HG03457 (cell line): ENCODE measurements at regions not wholly inside any gene's neighbourhood (a gene's known extent, or its start where the extent isn't known, plus 50 kb on each side); places are given as distances from the start of the nearest gene placed in this dataset.

Experiments
- ATAC-seq: cut with Tn5 transposase; IDR thresholded peaks from one replicate; pipeline ENCODE4 v1.9.1; 2021; ENCODE audit warnings: moderate number of reproducible peaks; ENCODE audit not compliant: unreplicated experiment

DNA sequence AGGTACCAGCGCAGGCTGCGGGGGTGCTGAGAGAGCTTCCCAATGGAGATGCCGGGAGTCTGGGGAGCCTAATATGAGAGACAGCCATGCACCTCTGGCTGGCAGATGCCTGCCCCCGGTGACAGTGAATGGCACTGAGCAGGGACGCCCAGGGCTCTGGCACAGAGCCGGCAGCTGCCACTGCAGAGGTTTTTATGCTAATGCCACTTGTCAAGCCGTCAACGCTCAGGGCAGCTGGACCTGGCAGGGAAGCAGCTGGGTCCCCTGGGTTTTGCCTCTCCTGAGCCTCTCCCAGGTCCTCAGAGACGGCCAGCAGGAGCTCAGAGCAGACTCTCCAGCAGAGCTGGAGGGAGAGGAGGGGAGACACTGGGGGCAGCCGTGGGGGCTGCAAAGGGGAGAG lies 573.6 kb downstream of the BUD13 start:
- no peak for ATAC-seq

- ATAC-seq, result no peak
Measured at GRCh38 chr11:116194156-116194904, 578.5 kb downstream of the BUD13 start.

DNA sequence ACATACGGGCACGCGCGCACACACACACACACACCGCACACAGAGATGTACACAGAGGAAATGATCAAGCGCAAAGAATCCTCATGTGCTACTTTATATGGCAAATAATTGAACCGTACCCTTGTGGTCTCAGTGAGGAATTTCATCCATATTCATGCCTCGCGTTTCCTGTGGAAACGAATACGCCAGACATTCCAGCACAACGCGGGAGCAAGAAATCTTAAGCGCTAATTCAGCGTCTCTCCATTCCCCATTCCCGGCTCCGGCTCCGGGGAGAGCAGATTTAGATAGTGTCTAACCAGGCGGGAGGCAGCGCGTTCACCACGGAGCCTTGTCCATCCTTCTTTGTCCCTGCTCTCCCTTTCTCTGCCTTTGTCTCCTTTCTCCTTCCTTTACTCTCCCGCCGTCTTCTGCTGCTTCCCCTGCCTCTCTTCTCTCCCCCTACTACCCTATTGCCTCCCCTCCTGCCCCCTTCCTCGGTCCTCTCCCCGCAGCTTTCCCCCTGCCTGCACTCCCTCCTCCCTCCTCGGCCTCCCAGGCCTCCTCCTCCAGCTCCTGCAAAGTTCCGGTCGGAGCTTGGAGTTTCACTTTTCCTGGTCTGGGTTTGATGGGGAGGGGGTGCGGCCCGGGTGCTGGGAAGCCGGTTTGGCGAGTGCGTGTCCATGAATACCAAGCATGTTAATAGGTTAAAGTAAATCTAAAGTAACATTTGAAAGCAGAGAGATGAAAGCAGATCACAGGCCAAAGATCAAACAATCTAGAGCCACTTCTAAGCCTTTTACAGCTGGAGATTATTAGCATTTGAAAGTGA lies 579.3 kb downstream of the BUD13 start:
- ATAC-seq, result no peak

DNA sequence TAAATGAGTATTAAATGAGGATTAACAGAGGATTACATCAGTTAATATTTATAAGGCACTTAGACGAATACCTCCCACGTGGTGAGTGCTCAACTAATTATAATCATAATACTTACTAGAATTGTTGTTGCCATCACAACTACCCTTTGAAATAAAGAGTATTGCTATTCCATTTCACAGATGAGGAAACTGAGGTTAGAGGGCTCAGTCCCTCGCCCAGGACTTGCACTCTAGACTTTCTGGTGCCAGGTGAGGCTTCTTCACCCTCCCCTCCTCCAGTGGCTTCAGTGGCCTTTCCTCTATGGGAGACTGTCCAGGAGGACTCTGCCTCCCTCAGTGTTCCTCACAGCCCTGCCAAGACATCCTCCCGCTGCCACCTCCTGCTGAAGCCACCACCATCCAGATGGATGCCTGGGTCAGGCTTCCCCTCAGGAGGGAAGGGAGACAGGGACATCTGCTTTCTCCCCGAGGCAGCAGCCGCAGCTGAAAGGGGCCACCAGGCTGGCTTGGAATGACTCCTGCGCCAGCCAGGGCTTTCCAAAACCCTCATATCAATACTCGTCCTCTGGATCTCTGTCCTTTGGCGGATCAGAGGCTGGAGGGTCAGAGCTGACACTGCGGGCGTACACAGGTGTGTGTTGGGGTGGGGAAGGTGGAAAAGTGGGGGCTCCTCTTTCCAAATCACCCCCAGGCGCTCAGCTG lies 580.1 kb downstream of the BUD13 start:
- no peak for ATAC-seq

DNA sequence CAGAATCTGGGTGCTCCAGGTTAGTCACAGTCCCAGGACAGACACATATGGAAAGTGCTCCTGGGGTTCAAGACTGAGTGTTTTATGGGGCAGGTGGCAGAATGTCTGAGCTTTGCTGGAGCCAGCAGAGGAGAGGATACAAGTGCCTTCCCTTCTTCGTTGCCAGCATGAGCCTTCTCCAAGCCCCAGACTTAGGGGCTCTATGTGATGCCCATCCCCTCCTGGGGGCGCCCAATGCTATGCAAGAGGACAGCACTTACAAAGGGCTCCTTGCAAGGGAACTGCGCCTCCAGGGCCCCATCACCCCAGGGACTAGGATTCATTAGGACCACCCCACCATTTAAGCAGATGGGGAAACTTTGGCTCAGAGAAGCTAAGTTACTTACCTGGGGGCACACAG lies 581.9 kb downstream of the BUD13 start:
- ATAC-seq, result no peak

GRCh38 chr11:116189408-116190170 lies 583.2 kb downstream of the BUD13 start:
- ATAC-seq, result no peak

- ATAC-seq, result no peak
Measured at GRCh38 chr11:116188350-116188749, 584.4 kb downstream of the BUD13 start.

GRCh38 chr11:116187026-116187425 lies 585.8 kb downstream of the BUD13 start:
- no peak for ATAC-seq

DNA sequence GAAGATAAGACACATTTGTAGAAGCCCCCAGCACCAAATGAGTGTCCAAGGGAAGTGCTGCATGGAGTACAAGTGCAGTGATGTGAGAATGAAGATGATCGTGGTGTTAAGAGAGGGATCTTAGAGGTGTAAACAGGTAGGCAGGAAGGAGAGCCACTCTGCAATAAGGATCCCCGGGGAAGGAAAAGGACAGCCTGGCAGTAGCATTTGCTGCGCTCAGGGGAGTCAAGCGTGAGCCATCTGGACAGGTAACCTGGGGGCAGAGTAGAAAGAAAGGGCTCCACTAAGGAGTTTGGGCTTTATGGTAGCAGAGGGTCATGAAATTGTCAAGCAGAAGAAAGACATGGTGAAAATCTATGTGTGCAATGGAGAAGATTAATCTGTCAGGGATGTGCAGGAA lies 587.2 kb downstream of the BUD13 start:
- ATAC-seq, result no peak

DNA sequence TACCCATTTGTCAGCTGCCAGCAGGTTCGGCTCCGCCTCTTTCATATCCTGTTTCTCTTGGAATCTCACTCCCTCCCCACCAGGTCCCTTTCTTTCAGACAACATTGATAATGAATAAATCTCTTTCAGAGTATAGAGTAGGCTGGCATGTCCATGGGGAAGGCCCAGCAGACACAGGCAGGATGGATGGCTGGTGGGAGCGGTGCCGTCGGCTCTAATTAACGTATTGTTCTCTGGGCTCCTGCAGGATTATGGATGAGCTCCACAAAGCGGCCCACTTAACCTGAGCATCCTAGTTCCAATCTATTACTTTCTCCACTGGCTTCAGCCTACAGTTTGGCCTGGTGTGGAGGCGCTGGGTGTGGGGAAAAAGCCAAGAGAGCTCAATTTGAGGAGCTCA lies 588.0 kb downstream of the BUD13 start:
- no peak for ATAC-seq

GRCh38 chr11:116182356-116182966 lies 590.3 kb downstream of the BUD13 start:
- ATAC-seq, result no peak

- ATAC-seq, result no peak
Measured at GRCh38 chr11:116180806-116181600, 591.8 kb downstream of the BUD13 start.

GRCh38 chr11:116179401-116179800 lies 593.4 kb downstream of the BUD13 start:
- ATAC-seq, result no peak

DNA sequence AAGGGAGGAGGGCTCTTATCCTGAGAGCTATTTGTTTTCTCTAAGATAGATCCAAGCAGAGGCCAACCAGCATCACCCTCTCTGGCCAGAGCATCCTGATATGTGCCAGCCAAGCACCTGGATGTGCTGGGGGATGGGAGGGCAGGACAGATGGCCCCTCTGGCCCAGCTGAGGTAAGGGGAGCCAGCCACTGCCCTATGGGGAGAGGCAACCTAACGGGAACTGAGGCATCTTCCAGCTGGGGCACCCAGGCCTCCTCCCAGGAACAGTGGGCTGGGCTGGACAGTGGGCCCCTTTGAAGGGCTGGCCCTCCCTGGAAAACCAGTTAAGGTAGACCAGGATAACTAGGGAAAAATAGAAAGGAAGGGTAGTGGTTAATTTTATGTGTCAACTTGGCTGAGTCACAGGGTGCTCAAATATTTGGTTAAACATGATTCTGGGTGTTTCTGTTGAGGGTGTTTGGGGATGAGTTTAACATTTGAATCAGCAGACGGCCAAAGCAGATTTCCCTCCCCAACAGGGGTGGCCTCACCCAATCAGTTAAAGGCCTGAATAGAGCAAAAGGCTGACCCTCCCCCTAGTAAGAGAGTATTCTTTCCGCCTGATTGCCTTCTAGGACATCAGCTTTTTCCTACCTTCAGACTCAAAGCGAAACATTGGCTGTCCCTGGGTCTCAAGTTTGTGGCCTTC lies 595.1 kb downstream of the BUD13 start:
- ATAC-seq, result no peak

- no peak for ATAC-seq
Measured at GRCh38 chr11:116176484-116177005, 596.2 kb downstream of the BUD13 start.

- no peak for ATAC-seq
Measured at GRCh38 chr11:116175707-116176106, 597.1 kb downstream of the BUD13 start.

DNA sequence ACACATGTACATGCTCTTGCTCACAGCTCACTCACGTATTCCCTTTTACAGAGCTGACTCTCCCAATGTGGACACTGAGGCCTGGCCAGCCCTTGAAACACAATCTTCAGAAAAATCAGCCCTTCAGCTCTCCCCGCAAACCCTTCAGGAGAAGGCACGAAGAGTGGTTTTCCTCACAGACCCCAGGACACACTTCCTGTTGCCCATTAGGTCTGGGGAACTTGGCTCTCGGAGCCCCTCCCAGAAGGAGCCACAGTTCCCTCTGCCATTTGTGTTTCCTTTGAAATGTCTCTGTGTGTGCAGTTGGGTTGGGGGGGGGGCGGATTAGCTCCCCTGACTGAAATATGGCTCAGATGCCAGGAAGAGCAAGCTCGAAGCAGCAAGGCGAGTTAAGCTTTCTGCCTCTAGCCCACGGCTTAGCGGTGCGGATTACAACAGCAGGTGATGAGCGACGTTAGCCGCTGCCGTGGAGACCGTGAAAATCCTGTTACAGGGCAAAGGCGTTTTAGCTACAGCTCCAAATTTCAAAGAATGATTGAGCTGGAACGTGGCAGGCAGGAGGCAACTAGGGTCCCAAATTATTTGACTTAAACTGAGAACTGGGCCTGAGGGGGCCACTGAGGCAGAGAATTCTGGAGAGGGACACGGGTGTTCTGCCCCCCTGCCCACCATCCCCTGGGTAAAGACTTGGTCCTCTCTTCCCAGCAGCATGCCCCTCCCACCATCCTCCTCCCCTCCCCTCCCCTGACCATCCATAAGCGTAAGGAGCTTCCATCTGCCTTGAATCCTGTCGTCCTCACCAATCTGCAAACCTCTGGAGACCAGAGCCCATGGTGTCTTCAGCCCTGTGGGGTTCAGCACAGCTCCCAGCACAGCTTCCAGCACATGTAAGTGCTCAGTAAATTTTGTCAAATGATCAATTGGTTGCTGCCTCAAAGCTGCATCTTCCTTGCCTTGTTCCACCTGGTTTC lies 598.6 kb downstream of the BUD13 start:
- ATAC-seq, result no peak

- ATAC-seq, result no peak
Measured at GRCh38 chr11:116173506-116173905, 599.3 kb downstream of the BUD13 start.
